Stimulated activated CD4-positive, alpha-beta T cell treated with anti-CD3 and anti-CD28 coated beads, Interleukin-2, amount 100 ng/mL, for 24 hours (primary cell): ENCODE measurements at regions not wholly inside any gene's neighbourhood (a gene's known extent, or its start where the extent isn't known, plus 50 kb on each side); places are given as distances from the start of the nearest gene placed in this dataset.
A peak's percentile ranks its signal among the peaks of the same experiment; 100 is the strongest.

Source experiments
- DNase-seq, 2 donors: peaks; one replicate each; pipeline ENCODE4 v3.0.0-alpha.2; 2020

GRCh38 chr21:17976691-17977090 is 157.5 kb upstream of the C21orf91 start:
- no peak for DNase-seq

- DNase-seq = no peak
Measured at GRCh38 chr21:17976139-17976538, 157.0 kb upstream of the C21orf91 start.

GRCh38 chr21:17967319-17967718 is 148.2 kb upstream of the C21orf91 start:
- no peak for DNase-seq

GRCh38 chr21:17964716-17965115 is 145.6 kb upstream of the C21orf91 start:
- no peak for DNase-seq

DNA sequence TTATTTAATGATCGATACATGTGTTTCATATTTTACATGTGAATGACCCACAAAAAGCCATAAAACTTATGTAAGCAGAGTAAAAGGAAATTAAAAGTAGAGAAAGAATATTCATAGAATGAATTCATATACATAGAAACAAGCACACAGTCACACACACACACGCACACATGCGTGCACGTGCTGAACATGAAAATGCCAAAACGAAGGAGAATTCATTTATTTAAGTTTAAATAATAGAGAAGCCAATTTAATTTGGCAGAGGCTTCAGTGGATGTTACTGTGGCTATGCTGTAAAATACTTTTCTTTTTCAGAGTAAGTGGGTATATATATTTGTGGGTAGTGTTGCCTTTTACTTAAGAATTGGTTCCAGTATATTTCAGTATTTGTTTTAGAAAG is 145.0 kb upstream of the C21orf91 start:
- no peak for DNase-seq

- DNase-seq = no peak
Measured at GRCh38 chr21:17950591-17950990, 131.4 kb upstream of the C21orf91 start.

GRCh38 chr21:17949421-17949820 is 130.3 kb upstream of the C21orf91 start:
- DNase-seq = no peak

DNA sequence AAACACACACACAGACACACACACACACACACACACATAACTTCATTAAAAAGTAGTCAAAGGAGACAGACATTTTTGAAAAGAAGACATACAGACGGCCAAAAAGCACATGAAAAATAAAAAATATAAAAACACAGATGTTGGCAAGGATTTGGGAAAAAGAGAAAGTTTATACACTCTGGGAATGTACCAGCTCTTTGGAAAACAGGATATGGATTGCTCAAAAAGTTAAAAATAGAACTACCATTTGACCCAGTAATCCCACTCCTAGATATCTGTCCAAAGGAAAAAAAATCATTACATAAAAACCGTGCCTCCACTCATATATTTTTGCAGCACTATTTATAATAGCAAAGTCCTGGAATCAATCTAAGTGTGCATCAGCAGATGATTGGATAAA is 128.4 kb upstream of the C21orf91 start:
- no peak for DNase-seq

- no peak for DNase-seq
Measured at GRCh38 chr21:17931080-17931479, 111.9 kb upstream of the C21orf91 start.

- no peak for DNase-seq
Measured at GRCh38 chr21:17930093-17930492, 110.9 kb upstream of the C21orf91 start.

DNA sequence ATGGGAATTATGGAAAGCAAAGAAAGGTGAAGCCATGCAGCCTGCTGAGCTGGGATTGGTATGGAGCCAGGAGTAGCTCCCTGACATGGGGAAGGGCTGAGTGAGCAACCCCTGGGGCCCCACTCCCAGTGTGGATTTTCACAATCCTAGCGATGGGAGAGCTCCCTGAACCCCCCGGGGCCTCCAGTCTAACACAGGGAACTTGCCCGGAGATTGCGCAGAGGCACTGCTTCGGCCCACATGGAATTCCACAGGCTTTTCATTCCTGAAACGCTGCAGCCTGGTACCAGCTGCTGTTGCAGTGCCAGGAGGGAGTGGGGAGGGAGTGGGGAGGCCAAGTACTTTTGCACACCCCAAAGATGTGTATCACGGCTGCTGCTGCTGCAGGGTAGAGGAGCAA is 110.4 kb upstream of the C21orf91 start:
- no peak for DNase-seq

GRCh38 chr21:17925899-17926298 is 106.7 kb upstream of the C21orf91 start:
- no peak for DNase-seq

DNA sequence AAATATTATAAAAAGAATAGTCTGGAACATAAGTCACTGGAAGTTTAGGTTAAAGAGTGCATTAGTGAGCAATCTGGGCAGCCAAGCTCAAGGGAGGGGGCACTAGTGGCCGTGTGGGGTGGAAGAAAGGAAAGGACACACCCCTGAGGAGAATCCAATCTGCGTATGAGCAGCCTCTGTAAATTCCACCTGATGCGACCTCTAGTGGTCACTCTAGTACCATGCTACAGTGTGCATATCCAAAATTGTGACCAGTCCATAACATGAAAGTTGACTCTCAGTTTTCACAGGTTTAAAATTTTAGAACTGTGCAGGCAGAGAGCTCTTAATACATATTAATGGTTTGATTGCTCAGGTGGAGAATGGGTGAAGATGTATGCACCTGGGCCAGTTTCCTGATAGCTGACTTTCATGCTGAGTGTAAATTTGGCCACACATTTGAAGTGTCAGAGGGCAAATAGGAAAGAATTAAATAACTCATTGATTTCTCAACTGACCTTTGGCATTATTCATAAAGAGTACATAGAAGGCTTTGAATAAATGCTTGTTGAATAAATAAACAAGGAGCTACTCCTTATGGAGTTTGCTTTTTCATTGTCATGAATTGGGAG is 105.9 kb upstream of the C21orf91 start:
- DNase-seq = peak; percentile 31 to 63

DNA sequence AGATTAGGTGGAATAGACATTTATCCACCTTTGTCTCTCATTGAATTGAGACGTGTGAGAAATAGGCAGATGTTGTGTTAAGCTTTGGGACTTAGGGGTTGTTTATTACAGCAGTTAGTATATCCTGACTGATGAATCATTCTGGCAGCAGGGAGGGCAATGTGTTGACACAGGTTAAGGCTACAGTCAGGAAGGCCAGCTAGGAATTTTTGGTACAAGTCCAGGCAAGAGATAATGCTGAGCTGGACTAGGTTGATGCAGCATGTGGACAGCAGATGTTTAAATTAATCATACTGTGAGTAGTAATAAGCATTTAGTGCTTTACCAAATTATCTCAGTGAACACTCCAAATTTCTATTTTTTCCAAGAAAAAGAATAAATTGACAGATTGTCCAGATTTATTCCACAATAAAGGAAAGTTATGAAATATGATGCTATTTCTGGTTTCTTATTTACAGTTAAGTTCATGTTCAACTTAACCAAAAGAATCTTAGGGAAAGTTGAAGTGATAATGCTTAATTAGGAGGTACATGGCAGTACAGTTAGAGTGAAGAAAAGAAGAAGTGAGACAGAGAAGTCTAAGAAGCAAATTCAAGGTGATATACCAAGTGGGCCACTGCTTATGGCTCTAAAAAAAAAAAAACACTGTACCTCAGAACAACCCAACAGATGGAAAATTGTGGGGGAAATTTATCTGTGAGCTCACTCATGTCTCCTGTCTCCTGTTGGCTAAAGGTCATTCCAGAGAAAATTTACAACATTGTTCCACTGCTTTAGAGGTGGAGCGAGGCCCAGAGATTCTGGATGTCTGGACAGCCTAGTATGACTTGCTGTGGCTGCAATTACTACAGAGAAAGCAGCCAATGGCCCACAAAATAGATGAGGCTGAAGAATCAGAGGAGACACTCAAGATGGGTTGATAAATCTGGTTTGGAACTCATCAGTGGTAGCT is 102.7 kb upstream of the C21orf91 start:
- DNase-seq = no peak

GRCh38 chr21:17915976-17916375 is 96.8 kb upstream of the C21orf91 start:
- DNase-seq = no peak

DNA sequence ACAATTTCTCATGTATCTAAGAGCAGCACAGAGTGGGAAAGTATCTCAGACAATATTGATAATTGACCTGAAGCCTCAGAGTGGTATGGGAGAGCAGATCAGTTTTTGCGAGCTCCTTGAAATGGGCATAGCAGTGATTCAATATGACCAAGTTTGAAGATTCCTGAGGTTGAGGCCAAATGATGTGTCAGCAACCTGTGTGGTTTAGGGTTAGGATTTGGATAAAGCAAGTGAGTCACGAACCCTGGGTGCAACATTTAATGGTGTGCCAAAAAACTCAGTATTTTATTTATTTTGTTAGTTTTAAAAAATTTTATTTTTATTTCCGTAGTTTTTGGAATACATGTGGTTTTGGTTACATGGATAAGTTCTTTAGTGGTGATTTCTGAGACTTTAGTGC is 92.5 kb upstream of the C21orf91 start:
- DNase-seq = no peak

DNA sequence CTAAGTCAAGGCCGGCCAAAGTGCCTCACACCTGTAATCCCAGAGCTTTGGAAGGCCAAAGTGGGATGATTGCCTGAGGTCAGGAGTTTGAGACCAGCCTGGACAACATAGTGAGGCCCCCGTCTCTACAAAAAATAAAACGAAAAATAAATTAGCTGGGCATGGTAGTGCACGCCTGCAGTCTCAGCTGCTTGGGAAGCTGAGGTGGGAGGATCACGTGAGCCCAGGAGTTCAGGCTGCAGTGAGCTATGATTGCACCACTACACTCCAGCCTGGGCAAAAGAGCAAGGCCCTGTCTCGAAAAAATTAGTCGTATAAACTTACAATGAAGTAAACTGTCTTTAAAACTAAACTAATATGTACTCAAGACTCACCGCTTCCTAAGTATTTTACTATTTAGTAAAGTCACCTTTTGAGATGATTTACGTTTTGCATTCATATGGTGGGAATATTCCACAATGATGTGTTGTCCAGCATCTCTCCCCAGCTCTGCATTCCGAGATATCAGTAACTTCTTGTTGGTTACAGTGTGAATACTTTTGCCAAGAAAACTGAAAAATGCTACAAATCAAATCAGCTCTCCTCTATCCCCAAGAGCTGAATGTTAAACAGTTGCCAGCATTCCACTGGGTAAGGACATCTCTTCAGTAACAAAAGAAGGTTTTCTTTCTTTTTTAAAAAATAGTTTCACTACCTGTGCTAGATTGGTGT is 84.9 kb upstream of the C21orf91 start:
- no peak for DNase-seq

DNA sequence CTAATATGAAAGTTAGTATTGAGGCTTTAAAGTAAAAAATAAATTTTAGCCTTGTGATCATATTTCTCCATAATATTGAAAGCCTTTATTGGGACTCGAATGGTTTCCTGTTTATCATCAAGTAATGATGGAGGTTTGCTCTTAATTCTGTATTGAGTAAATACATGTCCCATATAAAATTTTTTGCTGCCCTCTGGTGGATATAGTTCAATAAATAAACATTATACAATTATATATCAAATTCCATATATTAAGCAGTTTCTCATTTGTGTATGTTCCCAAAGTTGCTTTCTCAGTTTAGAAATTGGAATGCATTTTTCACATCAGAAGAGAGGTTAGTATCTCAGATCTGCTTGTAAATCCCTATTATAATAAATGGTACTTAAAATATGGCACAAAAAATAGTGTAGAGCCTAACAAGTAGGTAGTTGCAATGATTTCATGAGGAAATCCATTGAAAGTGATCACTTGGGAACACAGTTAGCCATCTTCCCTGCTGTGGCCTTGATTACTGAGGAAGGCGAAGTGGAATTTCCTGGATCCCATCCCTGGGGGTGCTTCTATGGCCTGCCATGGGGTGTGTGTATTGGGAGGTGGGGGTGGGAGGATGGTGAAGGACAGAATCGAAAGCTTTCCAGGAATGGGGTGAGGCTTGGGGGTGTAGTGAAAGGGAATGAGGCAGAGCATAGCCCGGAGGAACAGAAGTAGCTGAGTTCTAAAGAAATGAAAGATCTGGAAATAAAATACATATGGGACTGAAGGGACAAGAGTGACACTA is 84.1 kb upstream of the C21orf91 start:
- no peak for DNase-seq

DNA sequence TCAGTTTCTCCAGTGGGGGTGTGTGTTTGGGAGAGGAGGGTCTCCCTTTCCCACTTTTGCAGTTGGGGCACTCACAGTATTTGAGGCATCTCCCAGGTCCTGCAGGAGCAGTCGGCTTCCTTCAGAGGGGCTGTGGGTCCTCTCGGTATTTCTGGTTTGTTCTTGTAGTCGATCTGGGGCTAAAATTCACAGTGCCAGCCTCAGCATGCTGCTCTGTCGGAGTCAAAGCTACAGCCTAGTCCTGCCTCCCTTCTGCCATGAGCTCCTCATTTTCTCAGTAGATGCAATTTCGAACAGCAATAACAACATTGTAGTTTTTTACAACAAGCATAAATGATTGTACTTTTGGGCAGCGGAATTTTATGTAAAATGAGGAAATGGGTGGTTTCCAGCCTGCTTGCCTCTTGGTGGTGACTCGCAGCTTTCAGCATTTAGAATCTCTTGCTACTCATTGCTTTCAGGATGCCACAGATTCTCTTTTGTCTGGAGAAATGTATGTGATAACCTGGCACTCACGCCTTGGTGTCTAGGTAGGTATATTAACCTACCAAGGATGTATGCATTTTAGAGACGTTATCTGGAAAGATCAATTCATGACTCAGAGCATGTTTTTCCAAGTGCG is 82.4 kb upstream of the C21orf91 start:
- no peak for DNase-seq

GRCh38 chr21:17900990-17901385 is 81.8 kb upstream of the C21orf91 start:
- no peak for DNase-seq

- peak in 1 of 2 donors; percentile 29 for DNase-seq
Measured at GRCh38 chr21:17900281-17900989, 81.3 kb upstream of the C21orf91 start.

GRCh38 chr21:17889171-17889570 is 70.0 kb upstream of the C21orf91 start:
- no peak for DNase-seq
